ENCODE measurements at regions not wholly inside any gene's neighbourhood (a gene's known extent, or its start where the extent isn't known, plus 50 kb on each side); places are given as distances from the start of the nearest gene placed in this dataset.

DNA sequence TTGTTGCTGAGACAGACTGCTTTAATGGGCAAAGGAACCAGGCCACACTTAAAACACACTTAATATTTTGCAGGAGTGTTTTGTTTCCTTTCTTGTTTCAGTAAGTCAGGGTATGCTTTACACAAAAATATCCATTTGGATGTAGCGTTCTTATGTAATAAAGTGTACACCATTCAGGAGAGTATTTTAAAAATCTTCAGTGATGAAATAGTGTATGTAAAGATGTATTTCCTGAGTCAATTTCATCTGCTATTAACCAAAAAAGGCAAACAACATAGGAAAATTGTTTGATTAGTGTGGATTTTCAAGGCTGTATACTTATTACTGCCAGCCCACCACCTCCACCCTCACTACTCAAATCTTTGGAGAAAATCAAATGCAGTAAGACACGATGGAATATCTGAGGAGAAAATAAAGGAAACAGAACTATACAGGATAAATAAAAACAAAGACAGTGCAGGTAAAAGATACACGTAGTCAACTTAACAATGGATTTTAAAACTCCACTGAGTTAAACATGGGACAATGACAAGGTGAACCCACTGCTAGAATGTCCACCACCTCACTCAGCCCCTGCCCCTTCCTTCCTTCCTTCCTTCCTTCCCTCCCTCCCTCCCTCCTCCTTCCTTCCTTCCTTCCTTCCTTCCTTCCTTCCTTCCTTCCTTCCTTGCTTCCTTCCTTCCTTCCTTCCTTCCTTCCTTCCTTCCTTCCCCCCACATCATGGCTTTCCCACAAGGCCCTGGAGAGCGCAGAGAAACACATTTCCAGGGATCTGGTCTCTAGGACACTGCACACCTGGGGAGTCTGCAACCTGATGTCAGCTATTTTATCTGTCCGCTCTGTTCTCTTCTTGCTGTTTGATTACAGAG, 360.3 kb downstream of the IRS2 start:
- Mint-ChIP-seq H3K36me3 (ENCODE audit: low read depth) (peaks cover 3% of the 10 kb centered on the region), H3K9me3 (peaks cover 11% of the 10 kb centered on the region), H3K27me3 (ENCODE audit: low read depth) (no peaks in the 10 kb centered on the region), H3K4me3 (no peak overlapping the region), H3K27ac (ENCODE audit: unreplicated experiment) (no peak overlapping the region), H3K4me1 (peaks cover 7% of the 10 kb centered on the region)
- TF ChIP-seq, protein P1, sequence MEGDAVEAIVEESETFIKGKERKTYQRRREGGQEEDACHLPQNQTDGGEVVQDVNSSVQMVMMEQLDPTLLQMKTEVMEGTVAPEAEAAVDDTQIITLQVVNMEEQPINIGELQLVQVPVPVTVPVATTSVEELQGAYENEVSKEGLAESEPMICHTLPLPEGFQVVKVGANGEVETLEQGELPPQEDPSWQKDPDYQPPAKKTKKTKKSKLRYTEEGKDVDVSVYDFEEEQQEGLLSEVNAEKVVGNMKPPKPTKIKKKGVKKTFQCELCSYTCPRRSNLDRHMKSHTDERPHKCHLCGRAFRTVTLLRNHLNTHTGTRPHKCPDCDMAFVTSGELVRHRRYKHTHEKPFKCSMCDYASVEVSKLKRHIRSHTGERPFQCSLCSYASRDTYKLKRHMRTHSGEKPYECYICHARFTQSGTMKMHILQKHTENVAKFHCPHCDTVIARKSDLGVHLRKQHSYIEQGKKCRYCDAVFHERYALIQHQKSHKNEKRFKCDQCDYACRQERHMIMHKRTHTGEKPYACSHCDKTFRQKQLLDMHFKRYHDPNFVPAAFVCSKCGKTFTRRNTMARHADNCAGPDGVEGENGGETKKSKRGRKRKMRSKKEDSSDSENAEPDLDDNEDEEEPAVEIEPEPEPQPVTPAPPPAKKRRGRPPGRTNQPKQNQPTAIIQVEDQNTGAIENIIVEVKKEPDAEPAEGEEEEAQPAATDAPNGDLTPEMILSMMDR (conservative IDR thresholded peaks at IDR 0.05) = no peak
- no peak for DNase-seq (ENCODE audit: low read depth, low spot score)

DNA sequence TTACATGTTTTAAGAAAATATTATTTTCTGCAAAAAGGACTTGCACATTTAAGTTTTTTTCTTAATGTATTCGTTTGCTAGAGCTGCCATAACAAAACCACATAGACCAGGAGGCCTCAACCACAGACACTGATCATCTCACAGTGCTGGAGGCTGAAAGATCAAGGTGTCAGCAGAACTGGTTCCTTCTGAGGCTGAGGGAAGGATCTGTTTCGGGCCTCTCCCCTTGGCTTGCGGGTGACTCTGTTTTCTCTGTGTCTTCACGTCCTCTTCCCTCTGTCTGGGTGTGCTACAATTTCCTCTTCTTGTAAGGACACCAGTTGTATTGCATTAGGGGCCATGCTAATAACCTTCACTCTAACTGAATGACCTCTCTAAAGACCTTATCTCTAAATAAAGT, 364.2 kb downstream of the IRS2 start:
- Mint-ChIP-seq H3K36me3 (ENCODE audit: low read depth) (no peaks in the 10 kb centered on the region), H3K9me3 (peaks cover 3% of the 10 kb centered on the region), H3K4me1 (peaks cover 7% of the 10 kb centered on the region), H3K27ac (ENCODE audit: unreplicated experiment) (no peak overlapping the region), H3K27me3 (ENCODE audit: low read depth) (no peaks in the 10 kb centered on the region), H3K4me3 (no peak overlapping the region)
- TF ChIP-seq, protein P1 (conservative IDR thresholded peaks at IDR 0.05) = no peak
- DNase-seq (ENCODE audit: low read depth, low spot score) = no peak

DNA sequence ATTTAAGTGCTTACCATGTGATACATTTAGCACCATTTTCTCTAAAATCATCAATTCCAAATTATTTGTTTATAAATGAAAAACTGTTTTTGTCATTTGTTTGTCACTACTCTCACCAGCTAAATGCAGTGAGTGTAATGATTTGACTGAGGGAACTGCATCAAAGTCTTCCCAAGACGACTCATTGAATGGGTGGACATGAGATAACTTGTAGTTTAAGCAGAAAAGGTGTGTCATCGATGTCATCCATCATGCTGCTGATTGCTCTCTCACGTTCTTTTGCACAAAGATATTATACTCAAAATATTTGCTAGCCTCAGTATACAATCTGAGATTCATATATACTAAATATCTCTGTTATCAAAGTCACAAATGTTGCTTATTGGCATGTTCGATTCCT, 366.5 kb downstream of the IRS2 start:
- TF ChIP-seq, protein P1 (conservative IDR thresholded peaks at IDR 0.05) = no peak
- H3K36me3 Mint-ChIP-seq (ENCODE audit: low read depth) = no peaks in the 10 kb centered on the region
- no peak overlapping the region for H3K4me3 Mint-ChIP-seq
- no peaks in the 10 kb centered on the region for H3K27me3 Mint-ChIP-seq (ENCODE audit: low read depth)
- no peak overlapping the region for H3K27ac Mint-ChIP-seq (ENCODE audit: unreplicated experiment)
- H3K9me3 Mint-ChIP-seq = no peaks in the 10 kb centered on the region
- no peak for DNase-seq (ENCODE audit: low read depth, low spot score)
- H3K4me1 Mint-ChIP-seq = no peaks in the 10 kb centered on the region

DNA sequence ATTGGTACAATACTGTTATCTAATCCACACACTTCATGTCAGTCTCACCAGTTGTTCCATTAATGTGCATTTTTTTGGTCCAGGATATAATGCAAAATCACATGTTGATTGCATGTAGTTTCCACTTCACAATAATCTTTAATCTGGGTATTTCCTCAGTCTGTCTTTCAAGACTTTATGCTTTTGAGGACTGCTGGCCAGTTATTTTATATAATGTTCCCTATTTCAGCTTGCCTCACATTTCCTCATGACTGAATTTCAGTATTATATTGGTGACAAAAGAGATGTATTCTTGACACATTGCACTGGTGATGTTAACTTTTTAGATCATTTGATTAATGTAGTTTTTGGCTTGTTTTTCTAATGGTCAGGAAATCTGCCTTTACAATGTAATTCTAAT, 368.3 kb downstream of the IRS2 start:
- Mint-ChIP-seq H3K4me1 (no peaks in the 10 kb centered on the region), H3K36me3 (ENCODE audit: low read depth) (no peaks in the 10 kb centered on the region), H3K4me3 (no peak overlapping the region), H3K27me3 (ENCODE audit: low read depth) (no peaks in the 10 kb centered on the region), H3K9me3 (no peaks in the 10 kb centered on the region), H3K27ac (ENCODE audit: unreplicated experiment) (no peak overlapping the region)
- TF ChIP-seq, protein P1 (conservative IDR thresholded peaks at IDR 0.05) = no peak
- no peak for DNase-seq (ENCODE audit: low read depth, low spot score)

DNA sequence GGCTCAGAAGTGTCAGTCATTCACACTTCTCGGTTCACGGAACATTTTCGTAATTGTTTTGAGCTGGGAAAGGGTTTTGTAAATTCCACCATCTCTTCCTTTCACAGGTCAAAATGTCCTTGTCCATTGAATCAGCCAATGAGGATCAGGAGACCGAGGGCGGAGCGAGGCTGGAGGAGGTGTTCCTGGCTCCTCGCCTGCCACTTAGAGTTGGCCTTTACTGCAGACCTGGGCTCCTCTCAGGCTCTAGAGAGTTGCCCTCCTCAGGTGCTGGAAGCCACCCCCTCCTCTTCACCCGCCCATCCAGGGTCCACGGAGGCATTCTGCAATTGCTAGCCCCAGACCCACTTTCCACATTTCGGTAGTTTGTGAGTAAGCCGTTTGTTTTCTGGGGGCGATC, 370.4 kb downstream of the IRS2 start:
- no peak overlapping the region for H3K4me3 Mint-ChIP-seq
- H3K4me1 Mint-ChIP-seq = peaks cover 10% of the 10 kb centered on the region
- H3K27ac Mint-ChIP-seq (ENCODE audit: unreplicated experiment) = no peak overlapping the region
- no peak for DNase-seq (ENCODE audit: low read depth, low spot score)
- no peaks in the 10 kb centered on the region for H3K27me3 Mint-ChIP-seq (ENCODE audit: low read depth)
- H3K36me3 Mint-ChIP-seq (ENCODE audit: low read depth) = no peaks in the 10 kb centered on the region
- TF ChIP-seq, protein P1 (conservative IDR thresholded peaks at IDR 0.05) = no peak
- no peaks in the 10 kb centered on the region for H3K9me3 Mint-ChIP-seq

Measured in neural crest cell (in vitro differentiated cells).